Stomach (tissue), 8 donors: ENCODE measurements at regions not wholly inside any gene's neighbourhood (a gene's known extent, or its start where the extent isn't known, plus 50 kb on each side); places are given as distances from the start of the nearest gene placed in this dataset.

Experiments
- DNase-seq, 2 donors: peaks; one replicate each; pipeline versions ENCODE4 v3.0.0 to v3.0.0-alpha.2; 2013 to 2019
- H3K27ac ChIP-seq, 5 donors: fragments of 200-600 bp in 4 of 5; sonication (generic) in 4 of 5; one replicate each; pipeline ENCODE4 v1.5.1; 2013 to 2019; ENCODE audit warnings: mild to moderate bottlenecking in 1 of 5, moderate library complexity in 1 of 5
- H3K27me3 ChIP-seq, 3 donors: fragments of 200-600 bp; sonication (generic); one replicate each; pipeline ENCODE4 v1.5.1; 2017 to 2019; ENCODE audit warnings: mixed run types in 1 of 3
- H3K36me3 ChIP-seq, 4 donors: fragments of 200-600 bp; sonication (generic); 1 replicate in 3 of 4; 2 replicates in 1 of 4; pipeline ENCODE4 v1.5.1; 2016 to 2019
- H3K4me1 ChIP-seq, 4 donors: fragments of 200-600 bp; sonication (generic); one replicate each; pipeline ENCODE4 v1.5.1; 2016 to 2019
- H3K4me3 ChIP-seq, 4 donors: fragments of 200-600 bp; sonication (generic) in 3 of 4; one replicate each; pipeline ENCODE4 v1.5.1; 2016 to 2019; ENCODE audit warnings: mild to moderate bottlenecking in 1 of 4
- H3K9me3 ChIP-seq, 4 donors: fragments of 200-600 bp; sonication (generic); one replicate each; pipeline ENCODE4 v1.5.1; 2016 to 2019
- CTCF ChIP-seq, 7 experiments: fragments of 450-650 bp in 4 of 7; fragments of 200-600 bp in 3 of 7; sonication (generic) in 3 of 7; IDR thresholded peaks; one replicate each; pipeline ENCODE4 v1.5.1; 2016 to 2019; ENCODE audit warnings: antibody characterized with exemption in 7 of 7, control low read depth in 2 of 7, mild to moderate bottlenecking in 1 of 7
- EP300 ChIP-seq: sonication (generic); formaldehyde crosslinking; IDR thresholded peaks from one replicate; pipeline ENCODE4 v1.6.1; 2017; ENCODE audit warnings: antibody characterized with exemption
- POLR2A ChIP-seq, 4 donors: fragments of 450-650 bp; IDR thresholded peaks; one replicate each; pipeline ENCODE4 v1.6.1; 2016; ENCODE audit warnings: antibody characterized with exemption in 4 of 4, control low read depth in 2 of 4, mild to moderate bottlenecking in 1 of 4, moderate library complexity in 1 of 4
- POLR2AphosphoS5 ChIP-seq, 3 donors: sonication (generic); formaldehyde crosslinking; IDR thresholded peaks; one replicate each; pipeline ENCODE4 v1.6.1; 2016; ENCODE audit warnings: antibody characterized with exemption in 3 of 3
- WGBS, 5 donors: extraction: QIAGEN DNeasy Blood & Tissue Kit in 3 of 5; methylation state at CpG; one replicate each; pipeline versions ENCODE4 v1.1.5 to v1.1.7; 2013 to 2018; 5-methylcytosine and 5-hydroxymethylcytosine counted together
- intact Hi-C: fragments of 100-400 bp; cut with DNase I; formaldehyde crosslinking; loops from one replicate; pipeline ENCODE4 v1.15.1; 2023; ENCODE audit warnings: low total_unique reads
- donor health status: healthy with polysubstance abuse.
- donor health status: Bipolar disorder and iron deficiency.
- donor health status: healthy.

- 90 to 94% (median 91%) methylated on average over 6 of the region's 6 CpGs for WGBS, 5 donors
- Histone ChIP-seq H3K4me1 (no peaks in the 10 kb centered on the region), H3K36me3 (no peaks in the 10 kb centered on the region), H3K9me3 (no peaks in the 10 kb centered on the region), H3K4me3 (no peak overlapping the region), H3K27ac (no peak overlapping the region), H3K27me3 (no peaks in the 10 kb centered on the region)
- TF ChIP-seq POLR2A (IDR thresholded peaks at IDR 0.05) (no peak), POLR2AphosphoS5 (IDR thresholded peaks at IDR 0.05) (no peak), EP300 (no peak), CTCF (IDR thresholded peaks at IDR 0.05) (no peak)
- DNase-seq: no peak
- intact Hi-C loops: no loop called here
Observed at GRCh38 chr13:83716121-83716520, 166.2 kb downstream of the SLITRK1 start.

- DNase-seq: no peak
- Histone ChIP-seq H3K36me3 (no peaks in the 10 kb centered on the region), H3K9me3 (no peaks in the 10 kb centered on the region), H3K4me1 (no peaks in the 10 kb centered on the region), H3K27me3 (no peaks in the 10 kb centered on the region), H3K27ac (no peak overlapping the region), H3K4me3 (no peak overlapping the region)
- TF ChIP-seq EP300 (no peak), POLR2AphosphoS5 (IDR thresholded peaks at IDR 0.05) (no peak), POLR2A (IDR thresholded peaks at IDR 0.05) (no peak), CTCF (IDR thresholded peaks at IDR 0.05) (no peak)
- 90 to 93% (median 91%) methylated on average over 1 of the region's 1 CpG for WGBS, 5 donors
- intact Hi-C loops: no loop called here
Observed at GRCh38 chr13:83714236-83714635, 168.0 kb downstream of the SLITRK1 start.

GRCh38 chr13:83710133-83710515 is 172.2 kb downstream of the SLITRK1 start:
- Histone ChIP-seq H3K27ac (no peak overlapping the region), H3K27me3 (no peaks in the 10 kb centered on the region), H3K4me1 (no peaks in the 10 kb centered on the region), H3K36me3 (no peaks in the 10 kb centered on the region), H3K9me3 (no peaks in the 10 kb centered on the region), H3K4me3 (no peak overlapping the region)
- DNase-seq: no peak
- intact Hi-C loops: no loop called here
- TF ChIP-seq EP300 (no peak), POLR2AphosphoS5 (IDR thresholded peaks at IDR 0.05) (no peak), POLR2A (IDR thresholded peaks at IDR 0.05) (no peak), CTCF (IDR thresholded peaks at IDR 0.05) (no peak)

- no peak for TF ChIP-seq POLR2AphosphoS5 (IDR thresholded peaks at IDR 0.05)
- TF ChIP-seq POLR2A (IDR thresholded peaks at IDR 0.05): no peak
- no peak for TF ChIP-seq CTCF (IDR thresholded peaks at IDR 0.05)
- TF ChIP-seq EP300: no peak
- no peak for DNase-seq
- H3K4me1 ChIP-seq: no peaks in the 10 kb centered on the region
- H3K27me3 ChIP-seq: no peaks in the 10 kb centered on the region
- H3K9me3 ChIP-seq: no peaks in the 10 kb centered on the region
- intact Hi-C loops: no loop called here
- H3K36me3 ChIP-seq: no peaks in the 10 kb centered on the region
- 78 to 94% (median 90%) methylated on average over 1 of the region's 1 CpG for WGBS, 5 donors
- H3K4me3 ChIP-seq: no peak overlapping the region
- H3K27ac ChIP-seq: no peak overlapping the region
Observed at GRCh38 chr13:83709426-83710132, 172.7 kb downstream of the SLITRK1 start.
